Esophagus squamous epithelium (tissue), 5 donors: ENCODE measurements at regions not wholly inside any gene's neighbourhood (a gene's known extent, or its start where the extent isn't known, plus 50 kb on each side); places are given as distances from the start of the nearest gene placed in this dataset.

Experiments
- DNase-seq: peaks from one replicate; lab custom pipeline; 2025; lab: John Stamatoyannopoulos, UW
- H3K27ac ChIP-seq, 4 donors: fragments of 200-600 bp; sonication (generic); one replicate each; pipeline ENCODE4 v1.5.1; 2016 to 2019; ENCODE audit warnings: mild to moderate bottlenecking in 1 of 4
- H3K27me3 ChIP-seq, 4 donors: fragments of 200-600 bp; sonication (generic); 1 replicate in 3 of 4; 2 replicates in 1 of 4; pipeline versions ENCODE4 v1.5.1 to v1.6.0; 2017 to 2021; ENCODE audit warnings: antibody characterized with exemption in 1 of 4
- H3K36me3 ChIP-seq, 3 donors: fragments of 200-600 bp; sonication (generic); one replicate each; pipeline ENCODE4 v1.5.1; 2016 to 2019
- H3K4me1 ChIP-seq, 3 donors: fragments of 200-600 bp; sonication (generic); one replicate each; pipeline ENCODE4 v1.5.1; 2017 to 2019
- H3K4me3 ChIP-seq, 4 donors: fragments of 200-600 bp; sonication (generic); 1 replicate in 3 of 4; 2 replicates in 1 of 4; pipeline ENCODE4 v1.5.1; 2016 to 2019; ENCODE audit warnings: mild to moderate bottlenecking in 2 of 4, moderate library complexity in 1 of 4
- H3K9me3 ChIP-seq, 3 donors: fragments of 200-600 bp; sonication (generic); one replicate each; pipeline ENCODE4 v1.5.1; 2016 to 2019
- CTCF ChIP-seq, 6 experiments: fragments of 450-650 bp in 4 of 6; fragments of 200-600 bp in 2 of 6; sonication (generic) in 2 of 6; IDR thresholded peaks; one replicate each; pipeline ENCODE4 v1.5.1; 2016 to 2019; ENCODE audit warnings: antibody characterized with exemption in 6 of 6, mild to moderate bottlenecking in 4 of 6, moderate library complexity in 4 of 6
- POLR2A ChIP-seq, 4 donors: fragments of 450-650 bp; IDR thresholded peaks; one replicate each; pipeline ENCODE4 v1.6.1; 2017; ENCODE audit warnings: antibody characterized with exemption in 4 of 4, mild to moderate bottlenecking in 4 of 4, moderate library complexity in 3 of 4
- WGBS, 2 donors: methylation state at CpG; one replicate each; pipeline ENCODE4 v1.1.5; 2018; 5-methylcytosine and 5-hydroxymethylcytosine counted together
- intact Hi-C: fragments of 100-400 bp; cut with DNase I; formaldehyde crosslinking; loops from one replicate; pipeline ENCODE4 v1.15.0; 2022
- donor health status: DM: yes; HTN: yes; CAD: no.

DNA sequence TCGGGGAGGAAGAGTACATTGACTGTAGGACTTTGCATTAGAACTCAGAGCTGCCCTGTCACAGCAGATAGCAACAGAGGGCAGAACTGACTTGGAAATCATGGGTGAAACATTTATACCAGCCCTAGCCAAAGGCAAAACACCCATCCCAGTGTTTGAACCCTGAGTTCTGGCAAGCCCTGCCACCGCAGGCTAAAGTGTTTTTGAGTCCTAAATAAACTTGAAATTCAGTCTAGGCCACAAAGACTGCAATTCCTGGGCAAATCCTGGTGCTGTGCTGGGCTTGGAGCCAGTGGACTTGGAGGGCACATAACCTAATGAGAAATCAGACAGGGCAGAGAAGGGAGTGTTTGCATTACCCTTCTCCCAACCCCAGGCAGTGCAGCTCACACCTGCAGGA lies 1015.7 kb downstream of the FSTL5 start:
- intact Hi-C loops, result no loop called here
- no peak for DNase-seq
- Histone ChIP-seq H3K4me1 (no peaks in the 10 kb centered on the region), H3K4me3 (no peak overlapping the region), H3K27me3 (no peaks in the 10 kb centered on the region), H3K36me3 (no peaks in the 10 kb centered on the region), H3K9me3 (no peaks in the 10 kb centered on the region), H3K27ac (no peak overlapping the region)
- no peak for TF ChIP-seq CTCF (IDR thresholded peaks at IDR 0.05)
- TF ChIP-seq POLR2A (IDR thresholded peaks at IDR 0.05), result no peak
- 40 to 44% methylated on average over 1 to 2 of the region's 2 CpGs for WGBS, 2 donors

- DNase-seq, result no peak
- H3K36me3 ChIP-seq, result no peaks in the 10 kb centered on the region
- intact Hi-C loops, result no loop called here
- 64 to 77% methylated on average over 3 of the region's 3 CpGs for WGBS, 2 donors
- H3K9me3 ChIP-seq, result no peaks in the 10 kb centered on the region
- no peak overlapping the region for H3K4me3 ChIP-seq
- H3K27me3 ChIP-seq, result no peaks in the 10 kb centered on the region
- H3K4me1 ChIP-seq, result no peaks in the 10 kb centered on the region
- TF ChIP-seq POLR2A (IDR thresholded peaks at IDR 0.05) (no peak), CTCF (IDR thresholded peaks at IDR 0.05) (no peak)
- no peak overlapping the region for H3K27ac ChIP-seq
These were observed 1020.4 kb downstream of the FSTL5 start for GRCh38 chr4:161143375-161143774.

DNA sequence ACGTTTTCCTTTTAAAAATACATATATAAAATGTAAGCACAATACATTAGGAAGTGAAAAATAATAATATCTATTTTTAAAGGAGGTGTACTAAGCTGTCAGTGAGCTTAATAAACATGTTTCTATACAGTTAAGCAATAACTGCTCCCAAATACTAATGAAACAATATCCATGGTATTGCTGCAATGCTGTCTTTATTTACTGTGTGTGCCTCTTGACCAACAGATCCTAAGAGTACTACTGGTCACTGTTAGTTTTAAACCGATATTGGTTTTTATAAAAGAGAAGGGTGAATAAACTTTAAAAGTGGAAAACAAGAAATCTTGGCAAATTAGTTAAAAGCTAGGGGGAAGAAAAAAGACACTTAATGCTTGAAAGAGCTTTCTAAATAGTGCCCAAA lies 1029.0 kb downstream of the FSTL5 start:
- Histone ChIP-seq H3K36me3 (no peaks in the 10 kb centered on the region), H3K27ac (no peak overlapping the region), H3K27me3 (no peaks in the 10 kb centered on the region), H3K4me1 (no peaks in the 10 kb centered on the region), H3K4me3 (no peak overlapping the region), H3K9me3 (peaks cover 0 to 12% (median 0%) of the 10 kb centered on the region in 3 donors)
- TF ChIP-seq CTCF (IDR thresholded peaks at IDR 0.05), result no peak
- TF ChIP-seq POLR2A (IDR thresholded peaks at IDR 0.05), result no peak
- DNase-seq, result no peak
- WGBS, 2 donors, result 43 to 52% methylated on average over 2 of the region's 2 CpGs
- intact Hi-C loops, result no loop called here

- Histone ChIP-seq H3K27me3 (no peaks in the 10 kb centered on the region), H3K36me3 (no peaks in the 10 kb centered on the region), H3K4me3 (no peak overlapping the region), H3K4me1 (no peaks in the 10 kb centered on the region), H3K27ac (no peak overlapping the region), H3K9me3 (peaks cover 0 to 12% (median 0%) of the 10 kb centered on the region in 3 donors)
- WGBS, 2 donors, result 51 to 60% methylated on average over 4 of the region's 4 CpGs
- intact Hi-C loops, result no loop called here
- TF ChIP-seq CTCF (IDR thresholded peaks at IDR 0.05) (no peak), POLR2A (IDR thresholded peaks at IDR 0.05) (no peak)
- DNase-seq, result no peak
These were observed 1030.1 kb downstream of the FSTL5 start for GRCh38 chr4:161133586-161134276.

GRCh38 chr4:161132715-161133425 lies 1030.9 kb downstream of the FSTL5 start:
- no peaks in the 10 kb centered on the region for H3K27me3 ChIP-seq
- no peak overlapping the region for H3K27ac ChIP-seq
- intact Hi-C loops, result no loop called here
- no peaks in the 10 kb centered on the region for H3K4me1 ChIP-seq
- no peak for TF ChIP-seq CTCF (IDR thresholded peaks at IDR 0.05)
- no peak for TF ChIP-seq POLR2A (IDR thresholded peaks at IDR 0.05)
- no peaks in the 10 kb centered on the region for H3K36me3 ChIP-seq
- no peak for DNase-seq
- no peak overlapping the region for H3K4me3 ChIP-seq
- peaks cover 0 to 12% (median 0%) of the 10 kb centered on the region in 3 donors for H3K9me3 ChIP-seq
- 74% methylated on average over 4 of the region's 4 CpGs for WGBS, 2 donors
